SK-N-SH (cell line): ENCODE measurements at regions not wholly inside any gene's neighbourhood (a gene's known extent, or its start where the extent isn't known, plus 50 kb on each side); places are given as distances from the start of the nearest gene placed in this dataset.

Experiments used
- CHD2 ChIP-seq: fragments of 150-350 bp; IDR thresholded peaks from 2 replicates; pipeline ENCODE4 v1.6.1; 2018; ENCODE audit warnings: low read length; ENCODE audit not compliant: partially characterized antibody
- CTCF ChIP-seq: fragments of 200-600 bp; sonication (generic); IDR thresholded peaks from 2 replicates; pipeline ENCODE4 v1.6.1; 2017; ENCODE audit warnings: antibody characterized with exemption, mild to moderate bottlenecking, moderate library complexity
- ELF1 ChIP-seq: IDR thresholded peaks from 2 replicates; pipeline ENCODE4 v1.4.0; 2012
- EZH2phosphoT487 ChIP-seq: fragments of 200-600 bp; sonication (generic); IDR thresholded peaks from 2 replicates; pipeline ENCODE4 v1.6.1; 2017; ENCODE audit warnings: low read depth, mixed run types, mild to moderate bottlenecking, antibody characterized with exemption, moderate library complexity, borderline replicate concordance
- FOSL2 ChIP-seq: IDR thresholded peaks from 2 replicates; pipeline ENCODE4 v1.4.0; 2012; ENCODE audit warnings: low read depth, mild to moderate bottlenecking, moderate library complexity, borderline replicate concordance
- FOXJ3 ChIP-seq: sonication (generic); formaldehyde crosslinking; IDR thresholded peaks from 2 replicates; pipeline ENCODE4 v1.5.1; 2020; ENCODE audit warnings: mild to moderate bottlenecking, missing genetic modification reagents
- FOXM1 ChIP-seq: IDR thresholded peaks from 2 replicates; pipeline ENCODE4 v1.4.0; 2012; ENCODE audit warnings: low read depth, mild to moderate bottlenecking
- GABPA ChIP-seq: IDR thresholded peaks from 2 replicates; pipeline ENCODE4 v1.4.0; 2012; ENCODE audit warnings: low read depth, mild to moderate bottlenecking
- GATA2 ChIP-seq: sonication (generic); formaldehyde crosslinking; IDR thresholded peaks from 2 replicates; pipeline ENCODE4 v1.5.0; 2020; ENCODE audit warnings: mild to moderate bottlenecking, missing genetic modification reagents
- NRF1 ChIP-seq: IDR thresholded peaks from 2 replicates; pipeline ENCODE4 v1.6.1; 2012; ENCODE audit warnings: low read depth, mild to moderate bottlenecking, low read length
- PBX3 ChIP-seq: IDR thresholded peaks from 2 replicates; pipeline ENCODE4; 2012
- POLR2AphosphoS5 ChIP-seq: IDR thresholded peaks from 2 replicates; pipeline ENCODE4 v1.6.1; 2012; ENCODE audit warnings: low read depth, low read length
- RCOR1 ChIP-seq: fragments of 150-350 bp; IDR thresholded peaks from 2 replicates; pipeline ENCODE4 v1.6.1; 2017; ENCODE audit warnings: antibody characterized with exemption, low read length
- REST ChIP-seq: IDR thresholded peaks from 2 replicates; pipeline ENCODE4 v1.6.1; 2012; ENCODE audit warnings: mild to moderate bottlenecking, low read depth, low read length, moderate library complexity
- RFX5 ChIP-seq: IDR thresholded peaks from 2 replicates; pipeline ENCODE4 v1.6.1; 2012; ENCODE audit warnings: mild to moderate bottlenecking, improper control_type of control experiment, low read length
- SIN3A ChIP-seq: IDR thresholded peaks from 2 replicates; pipeline ENCODE4 v1.6.1; 2012; ENCODE audit warnings: low read depth, mild to moderate bottlenecking, low read length, moderate library complexity, borderline replicate concordance
- TCF12 ChIP-seq: IDR thresholded peaks from 2 replicates; pipeline ENCODE4 v1.4.0; 2012
- TEAD4 ChIP-seq: IDR thresholded peaks from 2 replicates; pipeline ENCODE4 v1.4.0; 2012; ENCODE audit warnings: mild to moderate bottlenecking, borderline replicate concordance; ENCODE audit not compliant: insufficient read depth
- YY1 ChIP-seq: IDR thresholded peaks from 2 replicates; pipeline ENCODE4 v1.4.0; 2012; ENCODE audit warnings: low read depth, mild to moderate bottlenecking

GRCh38 chr3:178170698-178171535 lies 365.3 kb upstream of the KCNMB2 start (continued):
- TF ChIP-seq GABPA (no peak), ELF1 (no peak), TCF12 (peak; percentile 88), NRF1 (no peak), REST (no peak; the same call in 1 of the 2 replicates), RFX5 (no peak), SIN3A (0 out of 2 replicates have a peak, but pooled peaks have one; percentile 36), TEAD4 (peak; percentile 95), CHD2 (peak; percentile 91), FOXJ3 (CRISPR knock-in tag) (peak; percentile 93), YY1 (no peak), FOXM1 (peak; percentile 79), EZH2phosphoT487 (no peak), GATA2 (CRISPR knock-in tag) (peak; percentile 94), RCOR1 (peak; percentile 97), POLR2AphosphoS5 (peak; percentile 90), PBX3 (peak; percentile 90), CTCF (no peak), FOSL2 (peak; percentile 60; the same call in 1 of the 2 replicates)
